ENCODE measurements at regions not wholly inside any gene's neighbourhood (a gene's known extent, or its start where the extent isn't known, plus 50 kb on each side); places are given as distances from the start of the nearest gene placed in this dataset.

GRCh38 chr1:38261574-38261973, 215.0 kb upstream of the POU3F1 start:
- TF ChIP-seq RAD21 (IDR thresholded peaks at IDR 0.05) = no peak
- TF ChIP-seq CTCF (IDR thresholded peaks at IDR 0.05; ENCODE audit: low read depth, low read length, missing input control) = no peak
- no peak for TF ChIP-seq EGR1 (IDR thresholded peaks at IDR 0.05; ENCODE audit: low read depth in 2 of 2)

Measured in liver (tissue), 3 donors.